ENCODE measurements at regions not wholly inside any gene's neighbourhood (a gene's known extent, or its start where the extent isn't known, plus 50 kb on each side); places are given as distances from the start of the nearest gene placed in this dataset.

DNA sequence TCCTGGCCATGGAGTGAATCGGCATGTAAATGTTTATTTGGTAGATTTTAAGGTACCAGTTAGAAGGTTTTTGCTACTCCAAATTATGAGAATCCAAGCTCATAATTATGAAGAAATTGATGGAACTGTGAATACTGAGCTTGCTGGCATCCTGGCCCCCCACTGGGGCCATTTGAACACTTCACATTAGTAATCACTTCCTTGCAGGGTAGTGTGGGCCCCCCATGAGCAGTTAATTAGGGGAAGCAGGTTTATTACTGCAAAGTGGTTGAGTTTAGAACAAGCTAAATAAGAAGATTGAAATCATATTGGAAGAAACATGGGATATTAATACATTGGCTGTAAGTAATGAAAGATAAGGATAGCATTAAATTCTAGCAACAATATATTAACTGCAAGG lies 86.7 kb downstream of the S1PR1 start:
- Histone ChIP-seq H3K4me1 (no peaks in the 10 kb centered on the region), H3K27me3 (no peaks in the 10 kb centered on the region), H3K4me3 (ENCODE audit: low read depth, low read length) (no peak overlapping the region), H3K9me3 (no peaks in the 10 kb centered on the region), H3K36me3 (no peaks in the 10 kb centered on the region)
- TF ChIP-seq, protein P1, sequence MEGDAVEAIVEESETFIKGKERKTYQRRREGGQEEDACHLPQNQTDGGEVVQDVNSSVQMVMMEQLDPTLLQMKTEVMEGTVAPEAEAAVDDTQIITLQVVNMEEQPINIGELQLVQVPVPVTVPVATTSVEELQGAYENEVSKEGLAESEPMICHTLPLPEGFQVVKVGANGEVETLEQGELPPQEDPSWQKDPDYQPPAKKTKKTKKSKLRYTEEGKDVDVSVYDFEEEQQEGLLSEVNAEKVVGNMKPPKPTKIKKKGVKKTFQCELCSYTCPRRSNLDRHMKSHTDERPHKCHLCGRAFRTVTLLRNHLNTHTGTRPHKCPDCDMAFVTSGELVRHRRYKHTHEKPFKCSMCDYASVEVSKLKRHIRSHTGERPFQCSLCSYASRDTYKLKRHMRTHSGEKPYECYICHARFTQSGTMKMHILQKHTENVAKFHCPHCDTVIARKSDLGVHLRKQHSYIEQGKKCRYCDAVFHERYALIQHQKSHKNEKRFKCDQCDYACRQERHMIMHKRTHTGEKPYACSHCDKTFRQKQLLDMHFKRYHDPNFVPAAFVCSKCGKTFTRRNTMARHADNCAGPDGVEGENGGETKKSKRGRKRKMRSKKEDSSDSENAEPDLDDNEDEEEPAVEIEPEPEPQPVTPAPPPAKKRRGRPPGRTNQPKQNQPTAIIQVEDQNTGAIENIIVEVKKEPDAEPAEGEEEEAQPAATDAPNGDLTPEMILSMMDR (IDR thresholded peaks at IDR 0.05; ENCODE audit: low read depth, low read length): no peak
- no peak for DNase-seq

DNA sequence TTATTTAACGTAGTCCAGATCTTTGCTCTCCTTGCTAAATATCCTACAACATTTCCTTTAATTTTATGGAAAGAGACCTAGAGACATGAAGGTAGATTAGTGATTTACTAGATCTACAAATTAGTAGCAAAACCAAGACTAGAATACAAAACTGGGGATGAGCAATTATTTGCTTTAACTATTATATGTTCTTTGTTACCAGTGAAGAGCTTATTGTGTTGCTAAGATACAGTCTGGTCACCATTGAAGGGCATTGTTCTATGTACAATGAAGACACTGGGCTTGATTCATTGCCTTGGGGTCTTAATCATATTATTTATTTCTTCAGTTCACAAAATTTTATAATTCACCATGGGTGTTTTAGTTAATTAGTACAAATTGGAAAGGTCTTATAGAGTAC lies 88.3 kb downstream of the S1PR1 start:
- no peak overlapping the region for H3K4me3 ChIP-seq (ENCODE audit: low read depth, low read length)
- H3K27me3 ChIP-seq: no peaks in the 10 kb centered on the region
- DNase-seq: no peak
- TF ChIP-seq, protein P1 (IDR thresholded peaks at IDR 0.05; ENCODE audit: low read depth, low read length): no peak
- H3K9me3 ChIP-seq: no peaks in the 10 kb centered on the region
- H3K36me3 ChIP-seq: no peaks in the 10 kb centered on the region
- no peaks in the 10 kb centered on the region for H3K4me1 ChIP-seq

DNA sequence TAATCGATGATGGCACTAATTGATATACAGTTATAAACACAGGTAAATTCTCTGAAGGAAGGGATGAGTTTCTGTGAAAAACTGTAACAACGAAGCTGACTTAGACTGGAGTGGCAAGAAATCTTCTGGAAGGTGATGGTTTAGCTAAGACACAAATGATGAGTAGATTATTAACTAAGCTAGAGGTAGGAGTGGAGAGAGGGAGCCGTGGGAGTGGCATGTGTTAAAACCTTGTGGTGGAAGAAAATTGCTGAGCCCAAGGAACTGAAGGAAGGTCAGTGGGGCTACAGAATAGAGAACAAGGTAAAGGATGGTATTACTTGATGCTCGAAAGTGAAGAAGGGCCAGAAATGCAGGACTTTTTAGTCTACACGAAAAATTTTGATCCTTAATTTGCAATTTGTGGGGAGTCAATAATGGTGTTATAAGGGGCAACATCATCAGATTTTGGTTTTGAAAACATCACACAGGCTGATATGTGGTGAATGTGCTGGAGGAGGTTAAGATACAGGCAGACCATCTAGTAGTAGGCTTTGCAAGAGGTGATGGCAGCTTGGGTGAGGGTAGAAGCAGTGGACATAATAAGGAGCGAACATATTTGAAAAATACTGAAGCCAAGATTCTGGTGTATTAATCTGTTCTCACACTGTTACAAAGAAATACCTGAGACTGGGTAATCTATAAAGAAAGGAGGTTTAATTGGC lies 93.8 kb downstream of the S1PR1 start:
- TF ChIP-seq, protein P1 (IDR thresholded peaks at IDR 0.05; ENCODE audit: low read depth, low read length): no peak
- Histone ChIP-seq H3K4me3 (ENCODE audit: low read depth, low read length) (no peak overlapping the region), H3K27me3 (no peaks in the 10 kb centered on the region), H3K4me1 (no peaks in the 10 kb centered on the region), H3K36me3 (no peaks in the 10 kb centered on the region), H3K9me3 (no peaks in the 10 kb centered on the region)
- no peak for DNase-seq

DNA sequence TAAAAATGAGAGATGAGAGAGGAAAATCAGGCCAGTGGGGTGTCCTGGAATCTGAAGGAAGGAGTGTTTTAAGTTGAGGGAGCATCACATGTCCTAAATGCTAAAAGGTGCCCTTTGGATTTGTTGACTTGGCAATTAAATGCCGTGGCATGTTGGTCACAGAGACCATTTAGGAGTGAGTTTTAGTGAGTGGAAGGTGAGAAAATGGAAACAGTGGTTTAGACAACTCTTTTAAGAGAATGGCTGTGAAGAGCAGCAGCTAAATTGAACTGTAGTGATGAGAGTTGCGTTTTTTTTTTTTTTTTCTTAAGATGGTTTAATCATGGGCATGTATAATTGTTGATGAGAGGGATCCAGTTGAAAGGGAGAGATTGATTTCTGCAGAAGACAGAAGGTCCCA lies 95.0 kb downstream of the S1PR1 start:
- Histone ChIP-seq H3K36me3 (no peaks in the 10 kb centered on the region), H3K4me3 (ENCODE audit: low read depth, low read length) (no peak overlapping the region), H3K4me1 (no peaks in the 10 kb centered on the region), H3K27me3 (no peaks in the 10 kb centered on the region), H3K9me3 (no peaks in the 10 kb centered on the region)
- no peak for DNase-seq
- TF ChIP-seq, protein P1 (IDR thresholded peaks at IDR 0.05; ENCODE audit: low read depth, low read length): no peak

DNA sequence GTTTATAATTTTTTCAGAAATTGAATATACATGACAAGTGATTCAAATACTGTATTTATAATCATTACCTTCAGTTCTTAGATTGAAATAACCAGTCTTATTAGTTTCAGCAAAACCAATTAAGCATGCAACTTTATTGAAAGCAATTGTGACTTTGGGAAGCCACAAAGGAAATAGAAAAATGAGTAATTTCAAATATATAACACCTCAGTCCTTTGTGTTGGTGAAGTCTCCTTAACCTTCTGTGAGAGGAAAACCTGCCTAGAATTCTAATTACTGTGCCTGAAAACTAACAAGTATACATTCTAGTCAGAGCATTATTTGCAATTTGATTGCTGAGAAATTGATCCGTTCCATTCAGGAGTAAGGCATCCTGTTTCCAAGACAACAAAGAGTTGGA lies 95.8 kb downstream of the S1PR1 start:
- no peak overlapping the region for H3K4me3 ChIP-seq (ENCODE audit: low read depth, low read length)
- H3K4me1 ChIP-seq: no peaks in the 10 kb centered on the region
- H3K9me3 ChIP-seq: no peaks in the 10 kb centered on the region
- TF ChIP-seq, protein P1 (IDR thresholded peaks at IDR 0.05; ENCODE audit: low read depth, low read length): no peak
- H3K36me3 ChIP-seq: no peaks in the 10 kb centered on the region
- DNase-seq: no peak
- H3K27me3 ChIP-seq: no peaks in the 10 kb centered on the region

DNA sequence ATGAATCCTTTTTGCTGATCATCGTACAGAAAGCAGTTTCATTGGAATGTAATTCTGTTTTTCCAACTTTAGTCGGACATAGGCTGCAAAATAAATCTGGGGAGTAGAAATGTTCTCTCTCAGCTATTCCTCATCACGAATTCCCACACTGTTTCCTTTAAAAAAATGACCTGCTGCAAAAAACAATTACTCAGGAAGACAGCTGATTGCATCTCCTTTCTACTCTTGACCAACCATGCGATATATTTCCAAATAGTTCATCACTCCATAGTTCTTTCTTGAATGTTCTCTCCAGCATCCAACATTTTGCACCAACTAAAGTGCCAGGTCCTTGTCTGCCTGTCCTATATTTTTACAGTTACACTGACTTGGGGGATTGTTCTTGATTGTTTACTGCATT lies 96.4 kb downstream of the S1PR1 start:
- H3K4me3 ChIP-seq (ENCODE audit: low read depth, low read length): no peak overlapping the region
- no peaks in the 10 kb centered on the region for H3K36me3 ChIP-seq
- no peaks in the 10 kb centered on the region for H3K27me3 ChIP-seq
- TF ChIP-seq, protein P1 (IDR thresholded peaks at IDR 0.05; ENCODE audit: low read depth, low read length): no peak
- DNase-seq: no peak
- H3K4me1 ChIP-seq: no peaks in the 10 kb centered on the region
- no peaks in the 10 kb centered on the region for H3K9me3 ChIP-seq

Measured in BE2C (cell line).